Trophoblast cell (in vitro differentiated cells and primary cell): ENCODE measurements at regions not wholly inside any gene's neighbourhood (a gene's known extent, or its start where the extent isn't known, plus 50 kb on each side); places are given as distances from the start of the nearest gene placed in this dataset.
A peak's percentile ranks its signal among the peaks of the same experiment; 100 is the strongest.

Experiments
- DNase-seq, 2 donors: peaks; one replicate each; pipeline ENCODE4 v3.0.0-alpha.2; 2016
- H2AFZ ChIP-seq: 2 replicates; pipeline ENCODE4 v1.6.1; 2013; ENCODE audit warnings: low read length, moderate library complexity, mild to moderate bottlenecking; ENCODE audit not compliant: insufficient read depth, poor library complexity
- H2AK5ac ChIP-seq: 2 replicates; pipeline ENCODE4 v1.6.1; 2013; ENCODE audit warnings: mild to moderate bottlenecking, low read length
- H2BK120ac ChIP-seq: 2 replicates; pipeline ENCODE4 v1.6.1; 2013; ENCODE audit warnings: low read length, mild to moderate bottlenecking, moderate library complexity; ENCODE audit not compliant: insufficient read depth, poor library complexity
- H2BK12ac ChIP-seq: 2 replicates; pipeline ENCODE4 v1.6.1; 2013; ENCODE audit warnings: mild to moderate bottlenecking, low read length, moderate library complexity
- H2BK5ac ChIP-seq: 2 replicates; pipeline ENCODE4 v1.6.1; 2013; ENCODE audit warnings: low read length, low read depth, moderate library complexity, mild to moderate bottlenecking; ENCODE audit not compliant: poor library complexity
- H3K14ac ChIP-seq: 2 replicates; pipeline ENCODE4 v1.6.1; 2013; ENCODE audit warnings: mild to moderate bottlenecking, low read length
- H3K18ac ChIP-seq: 2 replicates; pipeline ENCODE4 v1.6.1; 2013; ENCODE audit warnings: mild to moderate bottlenecking, low read length
- H3K23ac ChIP-seq: 2 replicates; pipeline ENCODE4 v1.6.1; 2013; ENCODE audit warnings: low read length
- H3K27ac ChIP-seq: 2 replicates; pipeline ENCODE4 v1.5.1; 2013; ENCODE audit warnings: low read depth, mild to moderate bottlenecking, inconsistent platforms, low read length, moderate library complexity
- H3K27me3 ChIP-seq: 2 replicates; pipeline ENCODE4 v1.6.1; 2013; ENCODE audit warnings: inconsistent platforms, mild to moderate bottlenecking, low read length, moderate library complexity; ENCODE audit not compliant: insufficient read depth
- H3K36me3 ChIP-seq, 2 experiments: 1 replicate in 1 of 2; 2 replicates in 1 of 2; pipeline ENCODE4 v1.6.1; 2013; ENCODE audit warnings: low read length in 2 of 2, mild to moderate bottlenecking in 2 of 2, moderate library complexity in 1 of 2; ENCODE audit not compliant: insufficient read depth in 2 of 2, control insufficient read depth in 1 of 2
- H3K4ac ChIP-seq: 2 replicates; pipeline ENCODE4 v1.6.1; 2013; ENCODE audit warnings: low read depth, mild to moderate bottlenecking, low read length, moderate library complexity
- H3K4me1 ChIP-seq, 2 experiments: 1 replicate in 1 of 2; 2 replicates in 1 of 2; pipeline ENCODE4 v1.6.1; 2013; ENCODE audit warnings: low read length in 2 of 2, mild to moderate bottlenecking in 2 of 2, moderate library complexity in 1 of 2; ENCODE audit not compliant: insufficient read depth in 2 of 2, control insufficient read depth in 1 of 2
- H3K4me2 ChIP-seq: 2 replicates; pipeline ENCODE4 v1.6.1; 2013; ENCODE audit warnings: inconsistent platforms, mild to moderate bottlenecking, low read length, moderate library complexity
- H3K4me3 ChIP-seq: 2 replicates; pipeline ENCODE4 v1.5.1; 2013; ENCODE audit warnings: mild to moderate bottlenecking, low read depth, low read length, inconsistent platforms
- H3K79me1 ChIP-seq: one replicate; pipeline ENCODE4 v1.6.1; 2013; ENCODE audit warnings: low read length
- H3K79me2 ChIP-seq: 2 replicates; pipeline ENCODE4 v1.6.1; 2013; ENCODE audit warnings: low read length, mild to moderate bottlenecking; ENCODE audit not compliant: control insufficient read depth, insufficient read depth, poor library complexity
- H3K9ac ChIP-seq: 2 replicates; pipeline ENCODE4 v1.6.1; 2013; ENCODE audit warnings: mild to moderate bottlenecking, low read length
- H3K9me3 ChIP-seq: 2 replicates; pipeline ENCODE4 v1.6.1; 2013; ENCODE audit warnings: low read depth, mild to moderate bottlenecking, control low read depth, inconsistent platforms, low read length; ENCODE audit not compliant: insufficient read depth
- H4K12ac ChIP-seq: 2 replicates; pipeline ENCODE4 v1.6.1; 2013; ENCODE audit warnings: low read depth, mild to moderate bottlenecking, low read length, moderate library complexity
- H4K8ac ChIP-seq: 2 replicates; pipeline ENCODE4 v1.6.1; 2013; ENCODE audit warnings: low read depth, mild to moderate bottlenecking, low read length, moderate library complexity
- H4K91ac ChIP-seq: one replicate; pipeline ENCODE4 v1.6.1; 2013; ENCODE audit warnings: low read depth, mild to moderate bottlenecking, low read length, moderate library complexity
- WGBS: extraction: QIAGEN DNeasy Blood & Tissue Kit; methylation state at CpG from one replicate; pipeline ENCODE4 v1.1.7; 2013; ENCODE audit warnings: missing lambda C conversion rate; ENCODE audit not compliant: insufficient read length, insufficient coverage; ENCODE audit errors: extremely low coverage; 5-methylcytosine and 5-hydroxymethylcytosine counted together

- H3K4me3 ChIP-seq: no peak overlapping the region
- no peak overlapping the region for H3K4me2 ChIP-seq
- H3K9me3 ChIP-seq: no peaks in the 10 kb centered on the region
- no peak overlapping the region for H2BK120ac ChIP-seq
- no peak overlapping the region for H2AK5ac ChIP-seq
- H4K8ac ChIP-seq: no peak overlapping the region
- no peak overlapping the region for H3K14ac ChIP-seq
- H3K18ac ChIP-seq: no peak overlapping the region
- WGBS: no CpG with 5 or more reads among the region's 2 CpGs
- no peaks in the 10 kb centered on the region for H3K4me1 ChIP-seq
- H3K4ac ChIP-seq: no peak overlapping the region
- no peak overlapping the region for H4K12ac ChIP-seq
- H3K79me2 ChIP-seq: no peaks in the 10 kb centered on the region
- peak in 1 of 2 donors; percentile 45 for DNase-seq
- no peak overlapping the region for H4K91ac ChIP-seq
- no peak overlapping the region for H3K23ac ChIP-seq
- no peak overlapping the region for H2BK5ac ChIP-seq
- no peaks in the 10 kb centered on the region for H3K27me3 ChIP-seq
- H3K9ac ChIP-seq: no peak overlapping the region
- no peak overlapping the region for H2BK12ac ChIP-seq
- no peak overlapping the region for H2AFZ ChIP-seq
- H3K36me3 ChIP-seq: no peaks in the 10 kb centered on the region
- no peaks in the 10 kb centered on the region for H3K79me1 ChIP-seq
- H3K27ac ChIP-seq: no peak overlapping the region
Observed at GRCh38 chr4:186775902-186776301, 52.2 kb upstream of the FAT1 start.

- Histone ChIP-seq H4K91ac (no peak overlapping the region), H3K4me3 (no peak overlapping the region), H3K27me3 (no peaks in the 10 kb centered on the region), H3K4me2 (no peak overlapping the region), H2BK120ac (no peak overlapping the region), H3K9ac (no peak overlapping the region), H3K23ac (no peak overlapping the region), H3K27ac (no peak overlapping the region), H2AK5ac (no peak overlapping the region), H3K79me2 (no peaks in the 10 kb centered on the region), H3K18ac (no peak overlapping the region), H2AFZ (no peak overlapping the region), H3K4ac (no peak overlapping the region), H3K9me3 (no peaks in the 10 kb centered on the region), H3K79me1 (no peaks in the 10 kb centered on the region), H2BK12ac (no peak overlapping the region), H2BK5ac (no peak overlapping the region), H4K12ac (no peak overlapping the region), H4K8ac (no peak overlapping the region), H3K14ac (no peak overlapping the region), H3K4me1 (no peaks in the 10 kb centered on the region), H3K36me3 (no peaks in the 10 kb centered on the region)
- no peak for DNase-seq
- no CpG with 5 or more reads among the region's 7 CpGs for WGBS
Observed at GRCh38 chr4:186778134-186778533, 54.5 kb upstream of the FAT1 start.

GRCh38 chr4:186780291-186781031, 56.8 kb upstream of the FAT1 start:
- H3K36me3 ChIP-seq: no peaks in the 10 kb centered on the region
- H3K4me2 ChIP-seq: no peak overlapping the region
- no peak overlapping the region for H2AFZ ChIP-seq
- H4K91ac ChIP-seq: no peak overlapping the region
- no peak overlapping the region for H2BK12ac ChIP-seq
- H3K27me3 ChIP-seq: no peaks in the 10 kb centered on the region
- no peak overlapping the region for H2AK5ac ChIP-seq
- no peak overlapping the region for H2BK5ac ChIP-seq
- WGBS: no CpG with 5 or more reads among the region's 4 CpGs
- no peak overlapping the region for H3K9ac ChIP-seq
- H2BK120ac ChIP-seq: no peak overlapping the region
- no peak overlapping the region for H3K27ac ChIP-seq
- no peak overlapping the region for H4K8ac ChIP-seq
- H3K79me2 ChIP-seq: no peaks in the 10 kb centered on the region
- no peak overlapping the region for H3K18ac ChIP-seq
- H3K79me1 ChIP-seq: no peaks in the 10 kb centered on the region
- no peak overlapping the region for H3K4ac ChIP-seq
- no peak for DNase-seq
- no peak overlapping the region for H4K12ac ChIP-seq
- H3K4me3 ChIP-seq: no peak overlapping the region
- H3K4me1 ChIP-seq: no peaks in the 10 kb centered on the region
- no peak overlapping the region for H3K14ac ChIP-seq
- H3K23ac ChIP-seq: no peak overlapping the region
- no peaks in the 10 kb centered on the region for H3K9me3 ChIP-seq

- Histone ChIP-seq H3K4ac (no peak overlapping the region), H4K91ac (no peak overlapping the region), H2AK5ac (no peak overlapping the region), H3K14ac (no peak overlapping the region), H3K9me3 (no peaks in the 10 kb centered on the region), H3K4me1 (no peaks in the 10 kb centered on the region), H3K9ac (no peak overlapping the region), H3K18ac (no peak overlapping the region), H3K79me2 (no peaks in the 10 kb centered on the region), H2BK5ac (no peak overlapping the region), H2BK120ac (no peak overlapping the region), H2AFZ (no peak overlapping the region), H3K4me2 (no peak overlapping the region), H3K4me3 (no peak overlapping the region), H3K36me3 (no peaks in the 10 kb centered on the region), H4K8ac (no peak overlapping the region), H4K12ac (no peak overlapping the region), H3K23ac (no peak overlapping the region), H2BK12ac (no peak overlapping the region), H3K79me1 (no peaks in the 10 kb centered on the region), H3K27me3 (no peaks in the 10 kb centered on the region), H3K27ac (no peak overlapping the region)
- WGBS: no CpG with 5 or more reads among the region's 6 CpGs
- DNase-seq: no peak
Observed at GRCh38 chr4:186781032-186781917, 57.6 kb upstream of the FAT1 start.
